ENCODE measurements at regions not wholly inside any gene's neighbourhood (a gene's known extent, or its start where the extent isn't known, plus 50 kb on each side); places are given as distances from the start of the nearest gene placed in this dataset.

DNA sequence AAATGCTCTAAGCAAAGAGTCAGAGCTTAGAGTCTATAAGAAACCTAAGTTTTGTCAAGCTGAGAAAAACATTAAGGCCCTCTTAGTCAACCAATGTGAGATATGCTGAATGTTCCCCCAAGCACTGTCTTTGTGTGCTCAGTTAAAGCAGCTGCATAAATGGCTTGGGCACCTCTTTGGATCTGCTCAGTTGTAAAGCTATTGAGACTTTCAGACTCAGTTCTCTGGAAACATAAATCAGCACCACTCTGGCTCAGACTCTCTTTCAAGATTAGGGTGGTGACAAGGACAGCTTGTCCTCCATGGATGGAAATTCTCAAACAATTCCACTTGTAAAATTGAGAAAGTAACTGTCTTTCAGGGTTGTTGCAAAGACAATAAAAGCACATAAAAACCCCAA lies 807.9 kb downstream of the PRELID2 start:
- no peaks in the 10 kb centered on the region for H3K4me1 ChIP-seq
- H3K27ac ChIP-seq, result no peak overlapping the region
- ATAC-seq (no peak), DNase-seq (no peak)
- no peaks in the 10 kb centered on the region for H3K36me3 ChIP-seq
- intact Hi-C loops (cut with DNase I), result no loop called here
- H3K9me3 ChIP-seq, result no peaks in the 10 kb centered on the region
- no peak overlapping the region for H3K4me3 ChIP-seq
- no peak for TF ChIP-seq POLR2A (IDR thresholded peaks at IDR 0.05)
- TF ChIP-seq, protein P1, sequence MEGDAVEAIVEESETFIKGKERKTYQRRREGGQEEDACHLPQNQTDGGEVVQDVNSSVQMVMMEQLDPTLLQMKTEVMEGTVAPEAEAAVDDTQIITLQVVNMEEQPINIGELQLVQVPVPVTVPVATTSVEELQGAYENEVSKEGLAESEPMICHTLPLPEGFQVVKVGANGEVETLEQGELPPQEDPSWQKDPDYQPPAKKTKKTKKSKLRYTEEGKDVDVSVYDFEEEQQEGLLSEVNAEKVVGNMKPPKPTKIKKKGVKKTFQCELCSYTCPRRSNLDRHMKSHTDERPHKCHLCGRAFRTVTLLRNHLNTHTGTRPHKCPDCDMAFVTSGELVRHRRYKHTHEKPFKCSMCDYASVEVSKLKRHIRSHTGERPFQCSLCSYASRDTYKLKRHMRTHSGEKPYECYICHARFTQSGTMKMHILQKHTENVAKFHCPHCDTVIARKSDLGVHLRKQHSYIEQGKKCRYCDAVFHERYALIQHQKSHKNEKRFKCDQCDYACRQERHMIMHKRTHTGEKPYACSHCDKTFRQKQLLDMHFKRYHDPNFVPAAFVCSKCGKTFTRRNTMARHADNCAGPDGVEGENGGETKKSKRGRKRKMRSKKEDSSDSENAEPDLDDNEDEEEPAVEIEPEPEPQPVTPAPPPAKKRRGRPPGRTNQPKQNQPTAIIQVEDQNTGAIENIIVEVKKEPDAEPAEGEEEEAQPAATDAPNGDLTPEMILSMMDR (IDR thresholded peaks at IDR 0.05), result no peak
- H3K27me3 ChIP-seq, result no peaks in the 10 kb centered on the region

DNA sequence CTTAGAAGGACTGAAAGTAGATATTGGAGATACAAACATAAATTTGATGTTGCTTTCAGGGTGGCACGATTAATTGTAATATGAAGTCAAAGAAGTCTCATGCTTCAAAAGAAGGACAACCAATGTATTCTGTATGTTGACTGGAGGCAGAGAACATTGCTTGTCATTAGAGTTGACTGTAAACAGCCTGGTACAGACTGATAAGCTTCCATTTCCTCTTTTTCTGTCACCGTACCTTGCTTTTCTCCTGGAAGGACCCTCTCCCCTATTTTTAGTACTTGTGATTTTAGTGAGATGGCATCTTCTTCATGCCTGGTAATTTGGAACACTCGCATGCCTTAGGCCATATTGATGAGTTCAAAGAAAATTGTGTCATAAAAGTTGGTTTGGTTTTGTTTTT lies 809.4 kb downstream of the PRELID2 start:
- no peak overlapping the region for H3K4me3 ChIP-seq
- 61 to 74% (median 67%) methylated on average over 3 of the region's 3 CpGs for WGBS, 4 donors
- TF ChIP-seq, protein P1 (IDR thresholded peaks at IDR 0.05), result no peak
- TF ChIP-seq POLR2A (IDR thresholded peaks at IDR 0.05), result no peak
- no peak overlapping the region for H3K27ac ChIP-seq
- ATAC-seq (no peak), DNase-seq (no peak)
- H3K27me3 ChIP-seq, result no peaks in the 10 kb centered on the region
- intact Hi-C loops (cut with DNase I), result no loop called here
- H3K9me3 ChIP-seq, result no peaks in the 10 kb centered on the region
- no peaks in the 10 kb centered on the region for H3K36me3 ChIP-seq
- H3K4me1 ChIP-seq, result no peaks in the 10 kb centered on the region

DNA sequence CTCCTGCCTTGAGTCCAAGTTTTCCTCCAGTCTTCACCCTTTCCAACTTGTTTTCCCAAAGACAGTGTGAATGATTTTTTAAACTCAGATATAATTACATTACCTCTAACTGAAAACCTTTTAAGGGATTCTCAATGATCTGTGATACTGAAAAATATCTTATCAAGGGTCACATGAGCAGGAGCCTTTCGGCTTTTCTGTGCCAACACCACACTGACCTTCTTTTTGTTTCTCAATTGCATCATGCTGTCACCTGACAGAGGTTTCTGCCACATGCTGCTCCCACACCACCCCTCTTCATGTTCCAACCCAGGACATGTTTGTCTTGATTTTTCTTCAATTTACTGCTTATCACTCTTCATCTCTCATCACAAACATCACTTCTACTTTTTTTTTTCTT lies 820.0 kb downstream of the PRELID2 start:
- intact Hi-C loops (cut with DNase I), result no loop called here
- Histone ChIP-seq H3K4me3 (no peak overlapping the region), H3K27me3 (no peaks in the 10 kb centered on the region), H3K4me1 (no peaks in the 10 kb centered on the region), H3K9me3 (no peaks in the 10 kb centered on the region), H3K27ac (no peak overlapping the region), H3K36me3 (no peaks in the 10 kb centered on the region)
- DNase-seq, result no peak
- ATAC-seq, result no peak
- TF ChIP-seq, protein P1 (IDR thresholded peaks at IDR 0.05), result no peak
- no peak for TF ChIP-seq POLR2A (IDR thresholded peaks at IDR 0.05)
- 51 to 63% (median 57%) methylated on average over 1 of the region's 1 CpG for WGBS, 4 donors

DNA sequence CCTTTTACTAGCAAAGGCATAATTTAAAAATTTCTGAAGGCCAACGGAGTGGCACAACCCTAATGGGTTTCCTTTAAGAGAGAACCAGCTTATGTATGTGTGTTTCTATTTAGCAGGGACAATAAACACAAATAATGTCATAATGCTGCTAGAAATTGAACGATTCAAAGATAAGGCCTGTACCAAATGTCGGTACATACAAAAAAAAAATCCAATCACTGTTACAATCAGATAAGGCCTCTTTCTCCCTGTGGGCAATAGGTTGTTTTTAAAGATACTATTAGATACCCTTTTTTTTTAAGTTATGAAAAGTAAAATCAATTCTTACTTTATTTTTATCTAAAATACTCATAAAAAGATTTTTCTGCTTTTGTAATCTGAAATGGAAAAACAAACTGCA lies 821.0 kb downstream of the PRELID2 start:
- DNase-seq, result no peak
- TF ChIP-seq POLR2A (IDR thresholded peaks at IDR 0.05), result no peak
- TF ChIP-seq, protein P1 (IDR thresholded peaks at IDR 0.05), result no peak
- WGBS, 4 donors, result 76 to 90% (median 83%) methylated on average over 3 of the region's 3 CpGs
- H3K36me3 ChIP-seq, result no peaks in the 10 kb centered on the region
- H3K27me3 ChIP-seq, result no peaks in the 10 kb centered on the region
- ATAC-seq, result no peak
- H3K27ac ChIP-seq, result no peak overlapping the region
- no peak overlapping the region for H3K4me3 ChIP-seq
- intact Hi-C loops (cut with DNase I), result no loop called here
- no peaks in the 10 kb centered on the region for H3K9me3 ChIP-seq
- no peaks in the 10 kb centered on the region for H3K4me1 ChIP-seq

All from heart left ventricle (tissue), 16 donors.